ENCODE measurements at regions not wholly inside any gene's neighbourhood (a gene's known extent, or its start where the extent isn't known, plus 50 kb on each side); places are given as distances from the start of the nearest gene placed in this dataset.
A peak's percentile ranks its signal among the peaks of the same experiment; 100 is the strongest.

GRCh38 chr12:115135800-115136211 lies 451.8 kb upstream of the TBX3 start:
- ATAC-seq = peak; percentile 35 to 49 (median 48)
- TF ChIP-seq CTCF (IDR thresholded peaks at IDR 0.05) = no peak
- WGBS, 3 donors = 8 to 20% (median 12%) methylated on average over 8 of the region's 8 CpGs
- Histone ChIP-seq H3K27ac (no peak overlapping the region), H3K36me3 (ENCODE audit: insufficient read depth in 1 of 2, low read depth in 1 of 2) (no peaks in the 10 kb centered on the region), H3K27me3 (ENCODE audit: insufficient read depth in 3 of 3, low read length in 2 of 3) (no peaks in the 10 kb centered on the region), H3K4me1 (no peaks in the 10 kb centered on the region), H3K9me3 (no peaks in the 10 kb centered on the region), H3K4me3 (no peak overlapping the region)
- intact Hi-C loops (cut with DNase I) = no loop called here
- DNase-seq = peak; percentile 19 to 57

GRCh38 chr12:115134298-115134697 lies 450.3 kb upstream of the TBX3 start:
- intact Hi-C loops (cut with DNase I) = no loop called here

GRCh38 chr12:115132905-115133304 lies 448.9 kb upstream of the TBX3 start:
- H3K36me3 ChIP-seq (ENCODE audit: insufficient read depth in 1 of 2, low read depth in 1 of 2) = no peaks in the 10 kb centered on the region
- TF ChIP-seq CTCF (IDR thresholded peaks at IDR 0.05) = no peak
- H3K27ac ChIP-seq = no peak overlapping the region
- DNase-seq = no peak
- no peak for ATAC-seq
- no peaks in the 10 kb centered on the region for H3K27me3 ChIP-seq (ENCODE audit: insufficient read depth in 3 of 3, low read length in 2 of 3)
- intact Hi-C loops (cut with DNase I) = no loop called here
- no peaks in the 10 kb centered on the region for H3K9me3 ChIP-seq
- WGBS, 3 donors = 92 to 93% (median 92%) methylated on average over 3 of the region's 3 CpGs
- no peaks in the 10 kb centered on the region for H3K4me1 ChIP-seq
- no peak overlapping the region for H3K4me3 ChIP-seq

More at GRCh38 chr12:115134298-115134697, 450.3 kb upstream of the TBX3 start:
- Histone ChIP-seq H3K4me1 (no peaks in the 10 kb centered on the region), H3K36me3 (ENCODE audit: insufficient read depth in 1 of 2, low read depth in 1 of 2) (no peaks in the 10 kb centered on the region), H3K4me3 (no peak overlapping the region), H3K9me3 (no peaks in the 10 kb centered on the region), H3K27me3 (ENCODE audit: insufficient read depth in 3 of 3, low read length in 2 of 3) (no peaks in the 10 kb centered on the region), H3K27ac (no peak overlapping the region)
- TF ChIP-seq CTCF (IDR thresholded peaks at IDR 0.05) = no peak
- no peak for DNase-seq
- 85 to 95% (median 90%) methylated on average over 1 of the region's 1 CpG for WGBS, 3 donors
- ATAC-seq = no peak

GRCh38 chr12:115132145-115132544 lies 448.2 kb upstream of the TBX3 start:
- 72 to 86% (median 73%) methylated on average over 3 of the region's 3 CpGs for WGBS, 3 donors
- no peak for ATAC-seq
- no peak for TF ChIP-seq CTCF (IDR thresholded peaks at IDR 0.05)
- intact Hi-C loops (cut with DNase I) = no loop called here
- Histone ChIP-seq H3K27me3 (ENCODE audit: insufficient read depth in 3 of 3, low read length in 2 of 3) (no peaks in the 10 kb centered on the region), H3K4me1 (no peaks in the 10 kb centered on the region), H3K36me3 (ENCODE audit: insufficient read depth in 1 of 2, low read depth in 1 of 2) (no peaks in the 10 kb centered on the region), H3K4me3 (no peak overlapping the region), H3K9me3 (no peaks in the 10 kb centered on the region), H3K27ac (no peak overlapping the region)
- no peak for DNase-seq

- H3K4me1 ChIP-seq = no peaks in the 10 kb centered on the region
- H3K36me3 ChIP-seq (ENCODE audit: insufficient read depth in 1 of 2, low read depth in 1 of 2) = no peaks in the 10 kb centered on the region
- no peak for DNase-seq
- intact Hi-C loops (cut with DNase I) = no loop called here
- no peak for TF ChIP-seq CTCF (IDR thresholded peaks at IDR 0.05)
- H3K4me3 ChIP-seq = no peak overlapping the region
- no peak for ATAC-seq
- H3K27me3 ChIP-seq (ENCODE audit: insufficient read depth in 3 of 3, low read length in 2 of 3) = no peaks in the 10 kb centered on the region
- 65 to 68% (median 66%) methylated on average over 1 of the region's 1 CpG for WGBS, 3 donors
- no peaks in the 10 kb centered on the region for H3K9me3 ChIP-seq
- no peak overlapping the region for H3K27ac ChIP-seq
These were observed 445.8 kb upstream of the TBX3 start for GRCh38 chr12:115129727-115130126.

Measured in psoas muscle (tissue), 7 donors.